ENCODE measurements at regions not wholly inside any gene's neighbourhood (a gene's known extent, or its start where the extent isn't known, plus 50 kb on each side); places are given as distances from the start of the nearest gene placed in this dataset.

DNA sequence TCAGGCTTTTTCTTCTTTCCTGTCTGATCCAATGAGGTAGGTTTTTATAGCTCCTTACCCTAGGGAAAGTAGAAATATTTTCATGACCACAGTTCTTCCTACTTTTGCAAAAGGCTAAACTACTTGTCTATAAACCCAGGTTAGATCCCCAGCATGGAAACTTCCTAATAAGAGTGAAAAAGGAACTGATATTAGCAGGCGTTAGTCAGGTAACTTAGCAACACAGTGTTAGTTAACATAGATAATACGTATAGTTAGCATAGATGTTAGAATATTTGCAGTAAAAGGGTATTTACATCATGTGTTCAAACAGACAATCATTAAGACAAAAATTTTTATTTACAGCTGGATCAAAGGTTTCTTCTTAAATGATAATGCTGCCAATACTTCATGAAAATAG, 162.9 kb upstream of the DAB2 start:
- no peak for TF ChIP-seq POLR2A (IDR thresholded peaks at IDR 0.05)
- TF ChIP-seq, protein P1, sequence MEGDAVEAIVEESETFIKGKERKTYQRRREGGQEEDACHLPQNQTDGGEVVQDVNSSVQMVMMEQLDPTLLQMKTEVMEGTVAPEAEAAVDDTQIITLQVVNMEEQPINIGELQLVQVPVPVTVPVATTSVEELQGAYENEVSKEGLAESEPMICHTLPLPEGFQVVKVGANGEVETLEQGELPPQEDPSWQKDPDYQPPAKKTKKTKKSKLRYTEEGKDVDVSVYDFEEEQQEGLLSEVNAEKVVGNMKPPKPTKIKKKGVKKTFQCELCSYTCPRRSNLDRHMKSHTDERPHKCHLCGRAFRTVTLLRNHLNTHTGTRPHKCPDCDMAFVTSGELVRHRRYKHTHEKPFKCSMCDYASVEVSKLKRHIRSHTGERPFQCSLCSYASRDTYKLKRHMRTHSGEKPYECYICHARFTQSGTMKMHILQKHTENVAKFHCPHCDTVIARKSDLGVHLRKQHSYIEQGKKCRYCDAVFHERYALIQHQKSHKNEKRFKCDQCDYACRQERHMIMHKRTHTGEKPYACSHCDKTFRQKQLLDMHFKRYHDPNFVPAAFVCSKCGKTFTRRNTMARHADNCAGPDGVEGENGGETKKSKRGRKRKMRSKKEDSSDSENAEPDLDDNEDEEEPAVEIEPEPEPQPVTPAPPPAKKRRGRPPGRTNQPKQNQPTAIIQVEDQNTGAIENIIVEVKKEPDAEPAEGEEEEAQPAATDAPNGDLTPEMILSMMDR (IDR thresholded peaks at IDR 0.05): no peak

All from transverse colon (tissue), 3 donors.